MM.1S (cell line): ENCODE measurements at regions not wholly inside any gene's neighbourhood (a gene's known extent, or its start where the extent isn't known, plus 50 kb on each side); places are given as distances from the start of the nearest gene placed in this dataset.

Source experiments
- CTCF ChIP-seq: fragments of 300-600 bp; sonication (generic); IDR thresholded peaks from 2 replicates; pipeline ENCODE4 v1.5.1; 2016; ENCODE audit warnings: antibody characterized with exemption, low read length, mixed read lengths
- EZH2 ChIP-seq: fragments of 300-600 bp; sonication (generic); optimal IDR thresholded peaks from 2 replicates; pipeline ENCODE3; 2017; ENCODE audit warnings: low read depth, mild to moderate bottlenecking, antibody characterized with exemption, low read length, mixed read lengths

GRCh38 chrX:26871967-26872366 is 591.2 kb downstream of the PPP4R3C start:
- TF ChIP-seq EZH2 (no peak), CTCF (no peak)
